NCI-H128 (cell line): ENCODE measurements at regions not wholly inside any gene's neighbourhood (a gene's known extent, or its start where the extent isn't known, plus 50 kb on each side); places are given as distances from the start of the nearest gene placed in this dataset.

Experiments
- DNase-seq: peaks from one replicate; lab custom pipeline; 2025; ENCODE audit not compliant: unreplicated experiment; lab: John Stamatoyannopoulos, UW

- no peak for DNase-seq
These were observed 63.8 kb downstream of the MRPL46 start for GRCh38 chr15:88403351-88403791.

GRCh38 chr15:88401996-88402656, 65.1 kb downstream of the MRPL46 start:
- no peak for DNase-seq

GRCh38 chr15:88401251-88401995, 65.8 kb downstream of the MRPL46 start:
- DNase-seq, result no peak

GRCh38 chr15:88400591-88401250, 66.5 kb downstream of the MRPL46 start:
- DNase-seq, result no peak

- no peak for DNase-seq
These were observed 67.1 kb downstream of the MRPL46 start for GRCh38 chr15:88400084-88400483.

GRCh38 chr15:88399021-88399685, 68.0 kb downstream of the MRPL46 start:
- DNase-seq, result no peak

GRCh38 chr15:88398011-88398410, 69.2 kb downstream of the MRPL46 start:
- DNase-seq, result no peak

GRCh38 chr15:88397506-88397905, 69.7 kb downstream of the MRPL46 start:
- no peak for DNase-seq

GRCh38 chr15:88395872-88396781, 71.1 kb downstream of the MRPL46 start:
- no peak for DNase-seq

GRCh38 chr15:88395241-88395640, 71.9 kb downstream of the MRPL46 start:
- no peak for DNase-seq

- no peak for DNase-seq
These were observed 72.5 kb downstream of the MRPL46 start for GRCh38 chr15:88394553-88395145.

- no peak for DNase-seq
These were observed 73.3 kb downstream of the MRPL46 start for GRCh38 chr15:88393719-88394519.

- no peak for DNase-seq
These were observed 75.5 kb downstream of the MRPL46 start for GRCh38 chr15:88391700-88392099.

- no peak for DNase-seq
These were observed 76.2 kb downstream of the MRPL46 start for GRCh38 chr15:88391006-88391405.

- DNase-seq, result no peak
These were observed 76.9 kb downstream of the MRPL46 start for GRCh38 chr15:88390164-88390901.

- DNase-seq, result no peak
These were observed 78.1 kb downstream of the MRPL46 start for GRCh38 chr15:88389120-88389519.

- no peak for DNase-seq
These were observed 78.5 kb downstream of the MRPL46 start for GRCh38 chr15:88388686-88389085.

- DNase-seq, result no peak
These were observed 82.0 kb downstream of the MRPL46 start for GRCh38 chr15:88385078-88385700.
